Inferior parietal cortex (tissue), 1 donor: ENCODE measurements at regions not wholly inside any gene's neighbourhood (a gene's known extent, or its start where the extent isn't known, plus 50 kb on each side); places are given as distances from the start of the nearest gene placed in this dataset.

Experiments used
- DNase-seq: peaks from one replicate; pipeline ENCODE4 v3.0.0-alpha.2; 2016; ENCODE audit errors: extremely low spot score

- DNase-seq, result no peak
Observed at GRCh38 chr20:4600308-4601014, 85.8 kb upstream of the PRNP start.

- DNase-seq, result no peak
Observed at GRCh38 chr20:4597215-4597614, 89.0 kb upstream of the PRNP start.

GRCh38 chr20:4593149-4593525 lies 93.1 kb upstream of the PRNP start:
- no peak for DNase-seq

- peak; percentile 56 for DNase-seq
Observed at GRCh38 chr20:4592316-4593148, 93.7 kb upstream of the PRNP start.

- DNase-seq, result no peak
Observed at GRCh38 chr20:4591975-4592315, 94.3 kb upstream of the PRNP start.

- no peak for DNase-seq
Observed at GRCh38 chr20:4585758-4586157, 100.5 kb upstream of the PRNP start.

GRCh38 chr20:4585104-4585753 lies 101.0 kb upstream of the PRNP start:
- no peak for DNase-seq

- no peak for DNase-seq
Observed at GRCh38 chr20:4584510-4584909, 101.7 kb upstream of the PRNP start.

GRCh38 chr20:4581838-4582237 lies 104.4 kb upstream of the PRNP start:
- no peak for DNase-seq

GRCh38 chr20:4578375-4578774 lies 107.9 kb upstream of the PRNP start:
- DNase-seq, result no peak

GRCh38 chr20:4574356-4574690 lies 111.9 kb upstream of the PRNP start:
- DNase-seq, result no peak

GRCh38 chr20:4573564-4574355 lies 112.5 kb upstream of the PRNP start:
- peak; percentile 25 for DNase-seq

- no peak for DNase-seq
Observed at GRCh38 chr20:4571759-4572531, 114.3 kb upstream of the PRNP start.

GRCh38 chr20:4569865-4570264 lies 116.4 kb upstream of the PRNP start:
- no peak for DNase-seq

GRCh38 chr20:4569092-4569491 lies 117.2 kb upstream of the PRNP start:
- DNase-seq, result no peak

GRCh38 chr20:4568361-4568959 lies 117.8 kb upstream of the PRNP start:
- no peak for DNase-seq

GRCh38 chr20:4567170-4567569 lies 119.1 kb upstream of the PRNP start:
- DNase-seq, result no peak

- DNase-seq, result no peak
Observed at GRCh38 chr20:4563534-4563933, 122.7 kb upstream of the PRNP start.

GRCh38 chr20:4563031-4563430 lies 123.2 kb upstream of the PRNP start:
- DNase-seq, result peak; percentile 53

GRCh38 chr20:4560667-4561066 lies 125.6 kb upstream of the PRNP start:
- no peak for DNase-seq

- no peak for DNase-seq
Observed at GRCh38 chr20:4559906-4560305, 126.3 kb upstream of the PRNP start.
